Progenitor cell of endocrine pancreas (in vitro differentiated cells): ENCODE measurements at regions not wholly inside any gene's neighbourhood (a gene's known extent, or its start where the extent isn't known, plus 50 kb on each side); places are given as distances from the start of the nearest gene placed in this dataset.
A peak's percentile ranks its signal among the peaks of the same experiment; 100 is the strongest.

Source experiments
- DNase-seq: peaks from one replicate; pipeline ENCODE4 v3.0.0; 2021; ENCODE audit warnings: low spot score; ENCODE audit not compliant: unreplicated experiment
- H3K27ac Mint-ChIP-seq: 2 replicates; pipeline ENCODE4 v1.8.0; 2021; ENCODE audit warnings: mild to moderate bottlenecking, moderate library complexity, mixed read lengths
- H3K27me3 Mint-ChIP-seq: 2 replicates; pipeline ENCODE4 v1.8.0; 2021; ENCODE audit warnings: mixed read lengths
- H3K36me3 Mint-ChIP-seq: 2 replicates; pipeline ENCODE4 v1.8.0; 2022; ENCODE audit warnings: mixed read lengths; ENCODE audit not compliant: insufficient read depth
- H3K4me1 Mint-ChIP-seq: 2 replicates; pipeline ENCODE4 v1.8.0; 2021; ENCODE audit warnings: low read depth, mixed read lengths
- H3K4me3 Mint-ChIP-seq: 2 replicates; pipeline ENCODE4 v1.8.0; 2021; ENCODE audit warnings: low read depth, mild to moderate bottlenecking, moderate library complexity, mixed read lengths
- H3K9me3 Mint-ChIP-seq: 2 replicates; pipeline ENCODE4 v1.8.0; 2021; ENCODE audit warnings: low read depth, mixed read lengths
- CTCF ChIP-seq: fragments of 200-600 bp; sonication (generic); IDR thresholded peaks from one replicate; pipeline ENCODE4 v1.5.0; 2021; ENCODE audit warnings: antibody characterized with exemption, mild to moderate bottlenecking; ENCODE audit not compliant: unreplicated experiment

- DNase-seq = no peak
- Mint-ChIP-seq H3K27ac (peak overlapping the region; percentile 47), H3K9me3 (no peaks in the 10 kb centered on the region), H3K4me1 (no peaks in the 10 kb centered on the region), H3K27me3 (no peaks in the 10 kb centered on the region), H3K4me3 (no peak overlapping the region), H3K36me3 (no peaks in the 10 kb centered on the region)
- TF ChIP-seq CTCF = no peak
Measured at GRCh38 chr18:28398471-28398870, 221.5 kb upstream of the CDH2 start.

GRCh38 chr18:28390022-28390421 is 213.1 kb upstream of the CDH2 start:
- H3K27me3 Mint-ChIP-seq = no peaks in the 10 kb centered on the region
- H3K4me1 Mint-ChIP-seq = no peaks in the 10 kb centered on the region
- peaks cover 30% of the 10 kb centered on the region for H3K9me3 Mint-ChIP-seq
- no peak for DNase-seq
- no peak overlapping the region for H3K27ac Mint-ChIP-seq
- H3K36me3 Mint-ChIP-seq = peaks cover 3% of the 10 kb centered on the region
- H3K4me3 Mint-ChIP-seq = no peak overlapping the region
- no peak for TF ChIP-seq CTCF

GRCh38 chr18:28382215-28382879 is 205.4 kb upstream of the CDH2 start:
- Mint-ChIP-seq H3K27me3 (no peaks in the 10 kb centered on the region), H3K4me1 (no peaks in the 10 kb centered on the region)
- no peak for TF ChIP-seq CTCF

GRCh38 chr18:28372186-28372585 is 195.3 kb upstream of the CDH2 start:
- no peak for TF ChIP-seq CTCF
- no peaks in the 10 kb centered on the region for H3K36me3 Mint-ChIP-seq
- no peak for DNase-seq
- H3K4me1 Mint-ChIP-seq = no peaks in the 10 kb centered on the region
- H3K27ac Mint-ChIP-seq = no peak overlapping the region
- no peaks in the 10 kb centered on the region for H3K27me3 Mint-ChIP-seq
- H3K4me3 Mint-ChIP-seq = no peak overlapping the region
- no peaks in the 10 kb centered on the region for H3K9me3 Mint-ChIP-seq

More at GRCh38 chr18:28382215-28382879, 205.4 kb upstream of the CDH2 start:
- no peak for DNase-seq
- no peak overlapping the region for H3K27ac Mint-ChIP-seq
- no peak overlapping the region for H3K4me3 Mint-ChIP-seq
- peaks cover 3% of the 10 kb centered on the region for H3K9me3 Mint-ChIP-seq
- no peaks in the 10 kb centered on the region for H3K36me3 Mint-ChIP-seq

- no peaks in the 10 kb centered on the region for H3K36me3 Mint-ChIP-seq
- no peaks in the 10 kb centered on the region for H3K9me3 Mint-ChIP-seq
- no peak overlapping the region for H3K27ac Mint-ChIP-seq
Measured at GRCh38 chr18:28366676-28367075, 189.7 kb upstream of the CDH2 start.

More at GRCh38 chr18:28366676-28367075, 189.7 kb upstream of the CDH2 start:
- H3K27me3 Mint-ChIP-seq = no peaks in the 10 kb centered on the region
- DNase-seq = no peak
- no peaks in the 10 kb centered on the region for H3K4me1 Mint-ChIP-seq
- no peak for TF ChIP-seq CTCF
- no peak overlapping the region for H3K4me3 Mint-ChIP-seq
